ENCODE measurements at regions not wholly inside any gene's neighbourhood (a gene's known extent, or its start where the extent isn't known, plus 50 kb on each side); places are given as distances from the start of the nearest gene placed in this dataset.

- Histone ChIP-seq H3K4me3 (no peak overlapping the region), H3K9me3 (no peaks in the 10 kb centered on the region), H3K27me3 (no peaks in the 10 kb centered on the region), H3K4me1 (no peaks in the 10 kb centered on the region), H3K27ac (no peak overlapping the region), H3K36me3 (no peaks in the 10 kb centered on the region)
- 61% methylated on average over 1 of the region's 1 CpG for WGBS
- no peak for TF ChIP-seq POLR2A (IDR thresholded peaks at IDR 0.05)
- no peak for TF ChIP-seq POLR2AphosphoS5 (IDR thresholded peaks at IDR 0.05)
- TF ChIP-seq, protein P1, sequence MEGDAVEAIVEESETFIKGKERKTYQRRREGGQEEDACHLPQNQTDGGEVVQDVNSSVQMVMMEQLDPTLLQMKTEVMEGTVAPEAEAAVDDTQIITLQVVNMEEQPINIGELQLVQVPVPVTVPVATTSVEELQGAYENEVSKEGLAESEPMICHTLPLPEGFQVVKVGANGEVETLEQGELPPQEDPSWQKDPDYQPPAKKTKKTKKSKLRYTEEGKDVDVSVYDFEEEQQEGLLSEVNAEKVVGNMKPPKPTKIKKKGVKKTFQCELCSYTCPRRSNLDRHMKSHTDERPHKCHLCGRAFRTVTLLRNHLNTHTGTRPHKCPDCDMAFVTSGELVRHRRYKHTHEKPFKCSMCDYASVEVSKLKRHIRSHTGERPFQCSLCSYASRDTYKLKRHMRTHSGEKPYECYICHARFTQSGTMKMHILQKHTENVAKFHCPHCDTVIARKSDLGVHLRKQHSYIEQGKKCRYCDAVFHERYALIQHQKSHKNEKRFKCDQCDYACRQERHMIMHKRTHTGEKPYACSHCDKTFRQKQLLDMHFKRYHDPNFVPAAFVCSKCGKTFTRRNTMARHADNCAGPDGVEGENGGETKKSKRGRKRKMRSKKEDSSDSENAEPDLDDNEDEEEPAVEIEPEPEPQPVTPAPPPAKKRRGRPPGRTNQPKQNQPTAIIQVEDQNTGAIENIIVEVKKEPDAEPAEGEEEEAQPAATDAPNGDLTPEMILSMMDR (IDR thresholded peaks at IDR 0.05): no peak
- no peak for TF ChIP-seq EP300 (IDR thresholded peaks at IDR 0.05)
- DNase-seq (ENCODE audit: low spot score in 2 of 2): no peak
These were observed 1562.4 kb upstream of the SEL1L start for GRCh38 chr14:83096092-83096491.

DNA sequence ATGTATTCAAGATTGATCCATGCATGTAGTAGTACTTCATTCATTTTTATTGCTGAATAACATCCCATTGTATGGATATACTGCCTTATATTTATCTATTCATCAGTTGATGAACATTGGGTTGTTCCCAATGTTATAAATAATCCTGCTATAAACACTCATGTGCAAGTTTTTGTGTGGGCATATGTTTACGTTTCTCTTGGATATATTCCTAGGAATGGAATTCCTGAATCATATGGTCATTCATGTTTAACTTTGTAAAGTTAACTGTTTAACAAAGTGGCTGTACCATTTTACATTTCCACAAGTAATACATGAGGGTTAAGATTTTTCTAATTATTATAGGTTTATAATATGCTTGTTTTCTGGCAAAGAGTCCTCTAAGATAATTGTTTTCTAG is 1568.2 kb upstream of the SEL1L start:
- Histone ChIP-seq H3K4me1 (no peaks in the 10 kb centered on the region), H3K36me3 (no peaks in the 10 kb centered on the region), H3K9me3 (no peaks in the 10 kb centered on the region), H3K27me3 (no peaks in the 10 kb centered on the region), H3K27ac (no peak overlapping the region), H3K4me3 (no peak overlapping the region)
- no peak for DNase-seq (ENCODE audit: low spot score in 2 of 2)
- WGBS: 47% methylated on average over 1 of the region's 1 CpG
- TF ChIP-seq POLR2AphosphoS5 (IDR thresholded peaks at IDR 0.05) (no peak), POLR2A (IDR thresholded peaks at IDR 0.05) (no peak), EP300 (IDR thresholded peaks at IDR 0.05) (no peak)
- TF ChIP-seq, protein P1 (IDR thresholded peaks at IDR 0.05): no peak

DNA sequence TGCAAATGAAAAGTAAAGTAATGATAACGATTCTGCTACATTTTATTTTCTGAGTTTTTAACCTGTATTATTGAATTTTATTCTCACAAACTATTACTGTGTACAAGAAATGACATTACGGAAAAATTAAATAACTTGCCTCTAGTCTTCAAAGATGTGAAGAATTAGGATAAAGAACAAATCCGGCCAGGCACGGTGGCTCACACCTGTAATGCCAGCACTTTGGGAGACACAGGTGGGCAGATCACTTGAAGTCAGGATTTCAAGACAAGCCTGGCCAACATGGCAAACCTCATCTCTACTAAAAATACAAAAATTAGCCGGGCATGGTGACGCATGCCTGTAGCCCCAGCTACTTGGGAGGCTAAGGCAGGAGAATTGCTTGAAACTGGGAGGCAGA is 1584.4 kb upstream of the SEL1L start:
- DNase-seq (ENCODE audit: low spot score in 2 of 2): no peak
- Histone ChIP-seq H3K9me3 (no peaks in the 10 kb centered on the region), H3K27me3 (no peaks in the 10 kb centered on the region), H3K4me1 (no peaks in the 10 kb centered on the region), H3K36me3 (no peaks in the 10 kb centered on the region), H3K4me3 (no peak overlapping the region), H3K27ac (no peak overlapping the region)
- TF ChIP-seq, protein P1 (IDR thresholded peaks at IDR 0.05): no peak
- TF ChIP-seq POLR2A (IDR thresholded peaks at IDR 0.05) (no peak), EP300 (IDR thresholded peaks at IDR 0.05) (no peak), POLR2AphosphoS5 (IDR thresholded peaks at IDR 0.05) (no peak)
- 93% methylated on average over 6 of the region's 6 CpGs for WGBS

- no peak for DNase-seq (ENCODE audit: low spot score in 2 of 2)
- no peaks in the 10 kb centered on the region for H3K9me3 ChIP-seq
- no peak overlapping the region for H3K27ac ChIP-seq
- no peaks in the 10 kb centered on the region for H3K27me3 ChIP-seq
- no peaks in the 10 kb centered on the region for H3K4me1 ChIP-seq
- H3K4me3 ChIP-seq: no peak overlapping the region
- no peaks in the 10 kb centered on the region for H3K36me3 ChIP-seq
- TF ChIP-seq POLR2AphosphoS5 (IDR thresholded peaks at IDR 0.05) (no peak), EP300 (IDR thresholded peaks at IDR 0.05) (no peak), POLR2A (IDR thresholded peaks at IDR 0.05) (no peak)
- TF ChIP-seq, protein P1 (IDR thresholded peaks at IDR 0.05): no peak
- 77% methylated on average over 2 of the region's 2 CpGs for WGBS
These were observed 1586.5 kb upstream of the SEL1L start for GRCh38 chr14:83120187-83120586.

DNA sequence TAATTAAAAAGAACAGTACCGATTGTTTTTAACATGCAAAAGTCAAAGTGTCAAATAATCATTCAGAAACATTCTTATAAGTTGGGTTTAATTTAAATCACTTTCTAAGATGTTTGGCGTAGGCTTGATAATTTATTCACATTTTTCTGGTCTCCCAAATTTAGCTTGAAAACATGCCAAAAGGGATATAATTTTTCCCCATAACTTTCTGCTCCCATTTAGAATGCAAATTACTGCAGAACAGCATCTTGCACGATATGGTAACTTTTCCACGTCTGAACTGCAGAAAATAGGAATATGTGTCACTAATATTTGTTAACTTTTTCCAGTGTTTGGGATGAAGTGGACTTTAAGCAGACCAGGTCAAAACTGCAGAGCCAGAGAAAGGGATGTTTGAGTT is 1592.4 kb upstream of the SEL1L start:
- H3K4me3 ChIP-seq: no peak overlapping the region
- H3K9me3 ChIP-seq: no peaks in the 10 kb centered on the region
- H3K27me3 ChIP-seq: no peaks in the 10 kb centered on the region
- no peak for DNase-seq (ENCODE audit: low spot score in 2 of 2)
- H3K36me3 ChIP-seq: no peaks in the 10 kb centered on the region
- no peak overlapping the region for H3K27ac ChIP-seq
- 54% methylated on average over 4 of the region's 4 CpGs for WGBS
- no peaks in the 10 kb centered on the region for H3K4me1 ChIP-seq
- TF ChIP-seq POLR2AphosphoS5 (IDR thresholded peaks at IDR 0.05) (no peak), EP300 (IDR thresholded peaks at IDR 0.05) (no peak)
- TF ChIP-seq, protein P1 (IDR thresholded peaks at IDR 0.05): no peak
